WTC11 (cell line): ENCODE measurements at regions not wholly inside any gene's neighbourhood (a gene's known extent, or its start where the extent isn't known, plus 50 kb on each side); places are given as distances from the start of the nearest gene placed in this dataset.

Experiments
- ATAC-seq: fragments of 200-7000 bp; cut with Tn5 transposase; 2 replicates; pipeline ENCODE4 v1.10.0; 2021; ENCODE audit warnings: mild to moderate bottlenecking, moderate library complexity
- CTCF ChIA-PET: fragments of 300-600 bp; sonication (Branson Sonifier 250); formaldehyde crosslinking; loops from one replicate; lab custom pipeline; 2021; ENCODE audit warnings: antibody characterized with exemption; lab: Charles Lee
- POLR2A ChIA-PET: fragments of 350-600 bp; sonication (Branson Sonifier 250); formaldehyde crosslinking; loops from one replicate; lab custom pipeline; 2021; ENCODE audit warnings: antibody characterized with exemption; lab: Charles Lee
- DNase-seq: peaks from one replicate; pipeline ENCODE4 v3.0.0; 2021; ENCODE audit warnings: low spot score
- H3K27ac Mint-ChIP-seq: 2 replicates; pipeline ENCODE4 v1.8.0; 2021; ENCODE audit warnings: mixed read lengths
- H3K27me3 Mint-ChIP-seq: 2 replicates; pipeline ENCODE4 v1.8.0; 2021; ENCODE audit warnings: low read depth, mild to moderate bottlenecking, moderate library complexity, mixed read lengths
- H3K36me3 Mint-ChIP-seq: 2 replicates; pipeline ENCODE4 v1.8.0; 2021; ENCODE audit warnings: mixed read lengths
- H3K4me1 Mint-ChIP-seq: 2 replicates; pipeline ENCODE4 v1.8.0; 2022; ENCODE audit warnings: mixed read lengths
- H3K4me3 Mint-ChIP-seq: 2 replicates; pipeline ENCODE4 v1.8.0; 2021; ENCODE audit warnings: mild to moderate bottlenecking, moderate library complexity, mixed read lengths
- H3K9me3 Mint-ChIP-seq: 2 replicates; pipeline ENCODE4 v1.8.0; 2021; ENCODE audit warnings: mixed read lengths
- ATF2 ChIP-seq: sonication (generic); formaldehyde crosslinking; IDR thresholded peaks from 2 replicates; pipeline ENCODE4 v1.8.1; 2022; ENCODE audit warnings: low read depth, missing genetic modification reagents, borderline replicate concordance
- ERG ChIP-seq: fragments of 250-450 bp; sonication (Bioruptor Pico); IDR thresholded peaks from 2 replicates; pipeline ENCODE4 v1.8.0; 2021; ENCODE audit warnings: mild to moderate bottlenecking
- ETV6 ChIP-seq: sonication (generic); formaldehyde crosslinking; IDR thresholded peaks from 2 replicates; pipeline ENCODE4 v1.8.1; 2022; ENCODE audit warnings: mild to moderate bottlenecking, missing genetic modification reagents
- FOXP1 ChIP-seq: sonication (generic); formaldehyde crosslinking; IDR thresholded peaks from 2 replicates; pipeline ENCODE4 v1.8.0; 2022; ENCODE audit warnings: missing genetic modification reagents, mild to moderate bottlenecking, moderate library complexity, borderline replicate concordance
- GABPB1 ChIP-seq: sonication (generic); formaldehyde crosslinking; IDR thresholded peaks from 2 replicates; pipeline ENCODE4 v1.8.1; 2023; ENCODE audit warnings: mild to moderate bottlenecking, missing genetic modification reagents
- GTF2I ChIP-seq: fragments of 250-450 bp; sonication (Bioruptor Pico); conservative IDR thresholded peaks from 2 replicates; pipeline ENCODE4 v1.4.0; 2021; ENCODE audit warnings: mild to moderate bottlenecking
- JAZF1 ChIP-seq: fragments of 250-450 bp; sonication (Bioruptor Pico); IDR thresholded peaks from 2 replicates; pipeline ENCODE4 v1.9.0; 2021; ENCODE audit warnings: moderate library complexity, mild to moderate bottlenecking, inconsistent platforms
- JUN ChIP-seq: sonication (generic); formaldehyde crosslinking; IDR thresholded peaks from 2 replicates; pipeline ENCODE4 v1.8.0; 2023; ENCODE audit warnings: mild to moderate bottlenecking, missing genetic modification reagents
- NFATC4 ChIP-seq: fragments of 250-450 bp; sonication (Bioruptor Pico); IDR thresholded peaks from 2 replicates; pipeline ENCODE4 v1.9.0; 2021; ENCODE audit warnings: mild to moderate bottlenecking
- NFE2L1 ChIP-seq: sonication (generic); formaldehyde crosslinking; IDR thresholded peaks from 2 replicates; pipeline ENCODE4 v1.8.1; 2023; ENCODE audit warnings: missing genetic modification reagents
- PRRX2 ChIP-seq: fragments of 250-450 bp; sonication (Bioruptor Pico); IDR thresholded peaks from 2 replicates; pipeline ENCODE4 v1.8.0; 2021; ENCODE audit warnings: mild to moderate bottlenecking
- STAT6 ChIP-seq: sonication (generic); formaldehyde crosslinking; conservative IDR thresholded peaks from 2 replicates; pipeline ENCODE4 v1.8.1; 2023; ENCODE audit warnings: mild to moderate bottlenecking, low read depth, missing genetic modification reagents, moderate library complexity
- TCF7 ChIP-seq: sonication (generic); formaldehyde crosslinking; IDR thresholded peaks from 2 replicates; pipeline ENCODE4 v1.8.0; 2022; ENCODE audit warnings: mild to moderate bottlenecking, low read depth, missing genetic modification reagents, moderate library complexity
- ZNF281 ChIP-seq: sonication (generic); formaldehyde crosslinking; IDR thresholded peaks from 2 replicates; pipeline ENCODE4 v1.8.0; 2023; ENCODE audit warnings: mild to moderate bottlenecking, missing genetic modification reagents
- ZNF512 ChIP-seq: sonication (generic); formaldehyde crosslinking; IDR thresholded peaks from 2 replicates; pipeline ENCODE4 v1.8.1; 2022; ENCODE audit warnings: missing genetic modification reagents, borderline replicate concordance
- ZNF532 ChIP-seq: fragments of 250-450 bp; sonication (Bioruptor Pico); IDR thresholded peaks from 2 replicates; pipeline ENCODE4 v1.9.0; 2021; ENCODE audit warnings: mild to moderate bottlenecking, borderline replicate concordance
- TF ChIP-seq, protein P1 (sequence below): fragments of 250-450 bp; sonication (Bioruptor Pico); IDR thresholded peaks from 2 replicates; pipeline ENCODE4 v2.1.2; 2022; ENCODE audit warnings: mild to moderate bottlenecking, moderate library complexity

DNA sequence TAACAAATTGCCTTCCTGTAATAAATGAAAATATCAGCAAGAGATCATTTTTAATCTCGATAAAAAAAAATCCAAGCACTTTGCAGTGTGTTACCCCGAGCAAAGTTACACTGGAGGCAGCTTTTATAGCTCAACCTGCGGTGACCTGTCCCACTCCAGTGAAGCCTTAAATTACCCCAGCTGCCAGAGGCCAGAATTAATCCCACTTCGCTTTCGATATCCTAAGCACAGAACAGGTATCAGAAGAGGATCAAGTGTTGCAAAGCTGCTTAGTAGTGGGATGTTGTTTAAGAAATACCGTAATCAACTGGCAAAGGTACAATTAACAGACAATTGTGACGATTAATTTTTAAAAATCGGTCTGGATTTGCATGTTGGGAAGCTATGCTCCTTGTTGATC, 314.0 kb downstream of the AGTPBP1 start:
- ATAC-seq: no peak
- Mint-ChIP-seq H3K36me3 (peaks cover 1% of the 10 kb centered on the region; the same call in 1 of the 2 replicates), H3K27me3 (peaks cover 2% of the 10 kb centered on the region; the same call in 1 of the 2 replicates), H3K9me3 (peaks cover 19% of the 10 kb centered on the region), H3K4me1 (peaks cover 17% of the 10 kb centered on the region), H3K4me3 (no peak overlapping the region), H3K27ac (no peak overlapping the region)
- TF ChIP-seq GABPB1 (CRISPR knock-in tag): no peak
- TF ChIP-seq PRRX2 (CRISPR knock-in tag): no peak
- no peak for TF ChIP-seq ZNF512 (CRISPR knock-in tag)
- TF ChIP-seq GTF2I (CRISPR knock-in tag): no peak
- TF ChIP-seq JUN (CRISPR knock-in tag): no peak
- TF ChIP-seq ZNF532 (CRISPR knock-in tag): no peak
- TF ChIP-seq NFE2L1 (CRISPR knock-in tag): no peak
- no peak for TF ChIP-seq NFATC4
- no peak for TF ChIP-seq ETV6 (CRISPR knock-in tag)
- TF ChIP-seq ATF2 (CRISPR knock-in tag): no peak
- no peak for TF ChIP-seq ERG (CRISPR knock-in tag)
- no peak for TF ChIP-seq JAZF1
- no peak for TF ChIP-seq ZNF281
- TF ChIP-seq TCF7 (CRISPR knock-in tag): no peak
- TF ChIP-seq, protein P1, sequence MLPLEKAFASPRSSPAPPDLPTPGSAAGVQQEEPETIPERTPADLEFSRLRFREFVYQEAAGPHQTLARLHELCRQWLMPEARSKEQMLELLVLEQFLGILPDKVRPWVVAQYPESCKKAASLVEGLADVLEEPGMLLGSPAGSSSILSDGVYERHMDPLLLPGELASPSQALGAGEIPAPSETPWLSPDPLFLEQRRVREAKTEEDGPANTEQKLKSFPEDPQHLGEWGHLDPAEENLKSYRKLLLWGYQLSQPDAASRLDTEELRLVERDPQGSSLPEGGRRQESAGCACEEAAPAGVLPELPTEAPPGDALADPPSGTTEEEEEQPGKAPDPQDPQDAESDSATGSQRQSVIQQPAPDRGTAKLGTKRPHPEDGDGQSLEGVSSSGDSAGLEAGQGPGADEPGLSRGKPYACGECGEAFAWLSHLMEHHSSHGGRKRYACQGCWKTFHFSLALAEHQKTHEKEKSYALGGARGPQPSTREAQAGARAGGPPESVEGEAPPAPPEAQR (CRISPR knock-in tag): no peak
- no peak for TF ChIP-seq STAT6 (CRISPR knock-in tag)
- TF ChIP-seq FOXP1 (CRISPR knock-in tag): no peak
- DNase-seq: no peak
- CTCF ChIA-PET: no interaction called here
- POLR2A ChIA-PET: no interaction called here
